ENCODE measurements at regions not wholly inside any gene's neighbourhood (a gene's known extent, or its start where the extent isn't known, plus 50 kb on each side); places are given as distances from the start of the nearest gene placed in this dataset.
"Not testable (repeated sequence)": the region's sequence is repeated elsewhere in the genome, so short reads cannot be mapped to it uniquely, and the experiment has no call there.

- DNase-seq (no peak), FAIRE-seq (no peak)
- Histone ChIP-seq H3K9me3 (ENCODE audit: control insufficient read depth in 2 of 2, insufficient read depth in 1 of 2, low read depth in 1 of 2, low read length in 1 of 2) (no peaks in the 10 kb centered on the region), H3K36me3 (ENCODE audit: control insufficient read depth in 3 of 3, insufficient read depth in 2 of 3, low read depth in 1 of 3, low read length in 3 of 3) (no peaks in the 10 kb centered on the region), H3K4me3 (ENCODE audit: low read depth in 1 of 3, low read length in 3 of 3) (no peak overlapping the region), H3K4me1 (ENCODE audit: control insufficient read depth in 3 of 3, insufficient read depth in 2 of 3, low read depth in 1 of 3, low read length in 2 of 3) (no peaks in the 10 kb centered on the region), H3K27ac (ENCODE audit: low read depth in 1 of 3, low read length in 2 of 3) (no peak overlapping the region), H3K27me3 (ENCODE audit: control insufficient read depth in 3 of 3, insufficient read depth in 3 of 3, low read length in 3 of 3) (no peaks in the 10 kb centered on the region)
- WGBS, 3 donors, result 90 to 98% (median 94%) methylated on average over 2 of the region's 2 CpGs
Observed at GRCh38 chr5:29508131-29508530, 1685.4 kb upstream of the CDH6 start.

- DNase-seq (no peak), FAIRE-seq (no peak)
- Histone ChIP-seq H3K36me3 (ENCODE audit: control insufficient read depth in 3 of 3, insufficient read depth in 2 of 3, low read depth in 1 of 3, low read length in 3 of 3) (no peaks in the 10 kb centered on the region), H3K9me3 (ENCODE audit: control insufficient read depth in 2 of 2, insufficient read depth in 1 of 2, low read depth in 1 of 2, low read length in 1 of 2) (peaks cover 0 to under 1% of the 10 kb centered on the region in 2 donors), H3K27me3 (ENCODE audit: control insufficient read depth in 3 of 3, insufficient read depth in 3 of 3, low read length in 3 of 3) (no peaks in the 10 kb centered on the region), H3K4me3 (ENCODE audit: low read depth in 1 of 3, low read length in 3 of 3) (no peak overlapping the region), H3K27ac (ENCODE audit: low read depth in 1 of 3, low read length in 2 of 3) (no peak overlapping the region), H3K4me1 (ENCODE audit: control insufficient read depth in 3 of 3, insufficient read depth in 2 of 3, low read depth in 1 of 3, low read length in 2 of 3) (no peaks in the 10 kb centered on the region)
- 50 to 81% (median 61%) methylated on average over 1 of the region's 1 CpG for WGBS, 3 donors
Observed at GRCh38 chr5:29504411-29504810, 1689.1 kb upstream of the CDH6 start.

GRCh38 chr5:29498860-29499259, 1694.6 kb upstream of the CDH6 start:
- Histone ChIP-seq H3K27me3 (ENCODE audit: control insufficient read depth in 3 of 3, insufficient read depth in 3 of 3, low read length in 3 of 3) (no peaks in the 10 kb centered on the region), H3K4me3 (ENCODE audit: low read depth in 1 of 3, low read length in 3 of 3) (no peak overlapping the region), H3K9me3 (ENCODE audit: control insufficient read depth in 2 of 2, insufficient read depth in 1 of 2, low read depth in 1 of 2, low read length in 1 of 2) (peaks cover 1 to 18% of the 10 kb centered on the region in 2 donors), H3K36me3 (ENCODE audit: control insufficient read depth in 3 of 3, insufficient read depth in 2 of 3, low read depth in 1 of 3, low read length in 3 of 3) (no peaks in the 10 kb centered on the region), H3K27ac (ENCODE audit: low read depth in 1 of 3, low read length in 2 of 3) (no peak overlapping the region), H3K4me1 (ENCODE audit: control insufficient read depth in 3 of 3, insufficient read depth in 2 of 3, low read depth in 1 of 3, low read length in 2 of 3) (no peaks in the 10 kb centered on the region)
- FAIRE-seq (no peak), DNase-seq (no peak)
- 79 to 96% (median 93%) methylated on average over 4 of the region's 4 CpGs for WGBS, 3 donors

GRCh38 chr5:29498412-29498811, 1695.1 kb upstream of the CDH6 start:
- Histone ChIP-seq H3K27me3 (ENCODE audit: control insufficient read depth in 3 of 3, insufficient read depth in 3 of 3, low read length in 3 of 3) (no peaks in the 10 kb centered on the region), H3K4me3 (ENCODE audit: low read depth in 1 of 3, low read length in 3 of 3) (no peak overlapping the region), H3K4me1 (ENCODE audit: control insufficient read depth in 3 of 3, insufficient read depth in 2 of 3, low read depth in 1 of 3, low read length in 2 of 3) (no peaks in the 10 kb centered on the region), H3K36me3 (ENCODE audit: control insufficient read depth in 3 of 3, insufficient read depth in 2 of 3, low read depth in 1 of 3, low read length in 3 of 3) (no peaks in the 10 kb centered on the region), H3K9me3 (ENCODE audit: control insufficient read depth in 2 of 2, insufficient read depth in 1 of 2, low read depth in 1 of 2, low read length in 1 of 2) (peaks cover 1 to 20% of the 10 kb centered on the region in 2 donors), H3K27ac (ENCODE audit: low read depth in 1 of 3, low read length in 2 of 3) (no peak overlapping the region)
- no peak for DNase-seq
- WGBS, 3 donors, result 82 to 94% (median 84%) methylated on average over 2 of the region's 2 CpGs
- FAIRE-seq, result no peak

GRCh38 chr5:29485333-29485732, 1708.2 kb upstream of the CDH6 start:
- 92 to 97% (median 92%) methylated on average over 3 of the region's 3 CpGs for WGBS, 3 donors
- DNase-seq (no peak), FAIRE-seq (no peak)
- Histone ChIP-seq H3K4me3 (ENCODE audit: low read depth in 1 of 3, low read length in 3 of 3) (no peak overlapping the region), H3K9me3 (ENCODE audit: control insufficient read depth in 2 of 2, insufficient read depth in 1 of 2, low read depth in 1 of 2, low read length in 1 of 2) (no peaks in the 10 kb centered on the region), H3K27me3 (ENCODE audit: control insufficient read depth in 3 of 3, insufficient read depth in 3 of 3, low read length in 3 of 3) (no peaks in the 10 kb centered on the region), H3K27ac (ENCODE audit: low read depth in 1 of 3, low read length in 2 of 3) (no peak overlapping the region), H3K36me3 (ENCODE audit: control insufficient read depth in 3 of 3, insufficient read depth in 2 of 3, low read depth in 1 of 3, low read length in 3 of 3) (no peaks in the 10 kb centered on the region), H3K4me1 (ENCODE audit: control insufficient read depth in 3 of 3, insufficient read depth in 2 of 3, low read depth in 1 of 3, low read length in 2 of 3) (no peaks in the 10 kb centered on the region)

- Histone ChIP-seq H3K27me3 (ENCODE audit: control insufficient read depth in 3 of 3, insufficient read depth in 3 of 3, low read length in 3 of 3) (no peaks in the 10 kb centered on the region), H3K4me3 (ENCODE audit: low read depth in 1 of 3, low read length in 3 of 3) (no peak overlapping the region), H3K27ac (ENCODE audit: low read depth in 1 of 3, low read length in 2 of 3) (no peak overlapping the region), H3K4me1 (ENCODE audit: control insufficient read depth in 3 of 3, insufficient read depth in 2 of 3, low read depth in 1 of 3, low read length in 2 of 3) (no peaks in the 10 kb centered on the region), H3K36me3 (ENCODE audit: control insufficient read depth in 3 of 3, insufficient read depth in 2 of 3, low read depth in 1 of 3, low read length in 3 of 3) (no peaks in the 10 kb centered on the region), H3K9me3 (ENCODE audit: control insufficient read depth in 2 of 2, insufficient read depth in 1 of 2, low read depth in 1 of 2, low read length in 1 of 2) (no peaks in the 10 kb centered on the region)
- 34 to 63% (median 41%) methylated on average over 1 of the region's 1 CpG for WGBS, 3 donors
- FAIRE-seq (no peak), DNase-seq (no peak)
Observed at GRCh38 chr5:29469581-29469980, 1723.9 kb upstream of the CDH6 start.

GRCh38 chr5:29462241-29462640, 1731.2 kb upstream of the CDH6 start:
- H3K4me1 ChIP-seq (ENCODE audit: control insufficient read depth in 3 of 3, insufficient read depth in 2 of 3, low read depth in 1 of 3, low read length in 2 of 3), result no peaks in the 10 kb centered on the region
- peak in 1 of 2 donors; percentile 2 for DNase-seq
- WGBS, 3 donors, result 59 to 78% (median 71%) methylated on average over 5 of the region's 5 CpGs
- FAIRE-seq, result no peak
- H3K4me3 ChIP-seq (ENCODE audit: low read depth in 1 of 3, low read length in 3 of 3), result no peak overlapping the region
- no peaks in the 10 kb centered on the region for H3K27me3 ChIP-seq (ENCODE audit: control insufficient read depth in 3 of 3, insufficient read depth in 3 of 3, low read length in 3 of 3)
- H3K27ac ChIP-seq (ENCODE audit: low read depth in 1 of 3, low read length in 2 of 3), result no peak overlapping the region
- H3K9me3 ChIP-seq (ENCODE audit: control insufficient read depth in 2 of 2, insufficient read depth in 1 of 2, low read depth in 1 of 2, low read length in 1 of 2), result no peaks in the 10 kb centered on the region
- H3K36me3 ChIP-seq (ENCODE audit: control insufficient read depth in 3 of 3, insufficient read depth in 2 of 3, low read depth in 1 of 3, low read length in 3 of 3), result no peaks in the 10 kb centered on the region

- H3K9me3 ChIP-seq (ENCODE audit: control insufficient read depth in 2 of 2, insufficient read depth in 1 of 2, low read depth in 1 of 2, low read length in 1 of 2), result no peaks in the 10 kb centered on the region
- no peaks in the 10 kb centered on the region for H3K36me3 ChIP-seq (ENCODE audit: control insufficient read depth in 3 of 3, insufficient read depth in 2 of 3, low read depth in 1 of 3, low read length in 3 of 3)
- no peak overlapping the region for H3K27ac ChIP-seq (ENCODE audit: low read depth in 1 of 3, low read length in 2 of 3)
- no peak for FAIRE-seq
- no peak for DNase-seq
- 70 to 75% (median 74%) methylated on average over 4 of the region's 4 CpGs for WGBS, 3 donors
- no peaks in the 10 kb centered on the region for H3K27me3 ChIP-seq (ENCODE audit: control insufficient read depth in 3 of 3, insufficient read depth in 3 of 3, low read length in 3 of 3)
- no peak overlapping the region for H3K4me3 ChIP-seq (ENCODE audit: low read depth in 1 of 3, low read length in 3 of 3)
- no peaks in the 10 kb centered on the region for H3K4me1 ChIP-seq (ENCODE audit: control insufficient read depth in 3 of 3, insufficient read depth in 2 of 3, low read depth in 1 of 3, low read length in 2 of 3)
Observed at GRCh38 chr5:29460971-29461559, 1732.4 kb upstream of the CDH6 start.

GRCh38 chr5:29451004-29451403, 1742.5 kb upstream of the CDH6 start:
- not testable (repeated sequence) for FAIRE-seq; H3K27me3 ChIP-seq (ENCODE audit: control insufficient read depth in 3 of 3, insufficient read depth in 3 of 3, low read length in 3 of 3); DNase-seq; H3K36me3 ChIP-seq (ENCODE audit: control insufficient read depth in 3 of 3, insufficient read depth in 2 of 3, low read depth in 1 of 3, low read length in 3 of 3); H3K27ac ChIP-seq (ENCODE audit: low read depth in 1 of 3, low read length in 2 of 3); H3K9me3 ChIP-seq (ENCODE audit: control insufficient read depth in 2 of 2, insufficient read depth in 1 of 2, low read depth in 1 of 2, low read length in 1 of 2); H3K4me3 ChIP-seq (ENCODE audit: low read depth in 1 of 3, low read length in 3 of 3); H3K4me1 ChIP-seq (ENCODE audit: control insufficient read depth in 3 of 3, insufficient read depth in 2 of 3, low read depth in 1 of 3, low read length in 2 of 3)
- WGBS, 3 donors, result 91 to 100% (median 94%) methylated on average over 1 of the region's 1 CpG

All from small intestine (tissue), 7 donors.